ENCODE measurements at regions not wholly inside any gene's neighbourhood (a gene's known extent, or its start where the extent isn't known, plus 50 kb on each side); places are given as distances from the start of the nearest gene placed in this dataset.
A peak's percentile ranks its signal among the peaks of the same experiment; 100 is the strongest.
"Not testable (repeated sequence)": the region's sequence is repeated elsewhere in the genome, so short reads cannot be mapped to it uniquely, and the experiment has no call there.

DNA sequence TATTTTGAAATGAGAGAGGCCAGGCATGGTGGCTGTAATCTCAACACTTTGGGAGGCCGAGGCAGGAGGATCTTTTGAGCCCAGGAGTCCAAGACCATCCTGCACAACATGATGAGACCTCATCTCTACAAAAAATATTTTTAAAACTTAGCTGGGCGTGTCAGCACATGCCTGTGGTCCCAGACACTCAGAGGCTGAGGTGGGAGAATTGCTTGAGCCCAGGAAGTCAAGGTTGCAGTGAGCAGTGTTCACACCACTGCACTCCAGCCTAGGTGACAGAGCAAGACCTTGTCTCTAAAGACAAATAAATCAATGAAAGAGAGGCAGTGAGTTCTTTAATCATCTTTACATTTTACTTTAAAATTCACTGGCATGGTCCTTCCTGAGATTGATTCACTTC is 124.5 kb downstream of the DUSP6 start:
- DNase-seq (no peak), ATAC-seq (no peak)

DNA sequence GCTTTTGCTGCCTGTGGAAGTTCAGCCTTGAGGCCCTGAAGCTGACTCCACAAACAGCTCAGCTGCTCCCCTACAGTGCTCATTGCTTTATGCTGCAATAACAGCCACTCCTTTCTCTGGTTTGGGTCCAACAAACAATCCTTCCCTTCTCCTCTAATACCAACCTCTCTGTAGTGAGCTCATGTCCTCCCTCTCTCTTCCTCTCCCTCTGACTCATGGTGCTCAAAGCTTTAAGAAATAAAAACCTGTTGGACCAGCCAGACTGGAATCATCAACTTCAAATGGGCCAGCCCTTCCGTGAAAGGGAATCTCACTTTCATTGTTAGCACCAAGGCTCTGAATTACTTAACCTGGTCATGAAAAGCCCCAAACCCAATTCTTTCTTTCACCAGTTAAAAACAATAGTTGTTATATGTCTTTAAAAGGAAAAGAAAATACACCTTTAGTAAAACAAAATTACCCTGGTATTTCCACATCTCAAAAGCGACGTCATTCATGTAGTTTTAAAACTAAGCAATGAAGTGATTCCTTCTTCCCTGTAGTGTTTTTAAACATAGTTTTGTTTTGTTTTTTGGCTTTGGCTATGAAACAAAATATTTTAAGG is 126.4 kb downstream of the DUSP6 start:
- peak; percentile 70 for ATAC-seq
- DNase-seq = no peak

DNA sequence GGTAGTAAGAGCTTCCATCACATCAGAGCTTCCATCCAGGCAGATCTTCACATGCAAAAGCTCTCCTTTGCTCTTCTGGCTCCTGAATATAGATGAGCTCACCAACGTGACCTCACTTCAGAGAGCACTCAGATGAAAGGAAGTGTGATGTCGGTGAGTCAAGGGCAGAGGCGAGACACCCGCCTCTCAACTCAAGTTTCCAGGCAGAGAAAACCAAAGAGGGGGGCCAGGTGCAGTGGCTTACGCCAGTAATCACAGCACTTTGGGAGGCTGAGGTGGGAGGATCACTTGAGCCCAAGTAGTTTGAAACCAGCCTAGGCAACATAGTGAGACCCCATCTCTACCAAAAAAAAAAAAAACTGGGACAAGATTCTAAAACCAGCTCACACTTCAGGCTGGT is 126.9 kb downstream of the DUSP6 start:
- ATAC-seq = peak; percentile 97
- peak; percentile 72 for DNase-seq

DNA sequence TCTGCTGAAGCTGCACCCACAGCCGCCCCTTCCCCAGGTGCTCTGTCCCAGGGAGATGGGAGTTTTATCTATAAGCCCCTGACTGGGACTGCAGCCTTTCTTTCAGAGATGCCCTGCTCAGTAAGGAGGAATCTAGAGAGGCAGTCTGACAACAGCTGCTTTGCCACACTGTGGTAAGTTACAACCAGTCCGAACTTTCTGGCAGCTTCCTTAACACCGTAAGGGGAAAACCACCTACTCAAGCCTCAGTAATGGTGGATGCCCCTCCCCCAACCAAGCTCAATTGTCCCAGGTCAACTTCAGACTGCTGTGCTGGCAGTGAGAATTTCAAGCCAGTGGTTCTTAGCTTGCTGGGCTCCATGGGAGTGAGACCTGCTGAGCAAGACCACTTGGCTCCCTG is 129.7 kb downstream of the DUSP6 start:
- ATAC-seq, DNase-seq: not testable (repeated sequence)

DNA sequence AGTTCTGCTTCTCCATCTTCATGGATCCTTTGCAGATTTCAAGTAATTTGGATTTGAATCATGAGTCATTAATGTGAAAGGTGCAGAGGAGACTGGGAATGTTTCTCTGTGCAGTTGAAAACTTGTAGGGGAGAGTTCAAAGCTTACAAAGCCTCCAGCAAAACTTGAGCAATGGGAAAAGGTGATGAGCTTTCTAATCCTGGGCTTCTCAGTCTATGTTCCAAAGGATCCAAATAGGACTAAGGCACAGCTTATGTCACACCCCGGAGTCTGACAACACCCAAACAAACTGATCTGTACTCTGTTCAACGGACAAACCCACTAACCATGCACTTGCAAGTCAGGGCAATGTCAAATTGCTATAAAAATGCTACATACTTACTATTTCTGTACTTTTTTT is 134.8 kb downstream of the DUSP6 start:
- ATAC-seq = no peak
- DNase-seq = no peak

DNA sequence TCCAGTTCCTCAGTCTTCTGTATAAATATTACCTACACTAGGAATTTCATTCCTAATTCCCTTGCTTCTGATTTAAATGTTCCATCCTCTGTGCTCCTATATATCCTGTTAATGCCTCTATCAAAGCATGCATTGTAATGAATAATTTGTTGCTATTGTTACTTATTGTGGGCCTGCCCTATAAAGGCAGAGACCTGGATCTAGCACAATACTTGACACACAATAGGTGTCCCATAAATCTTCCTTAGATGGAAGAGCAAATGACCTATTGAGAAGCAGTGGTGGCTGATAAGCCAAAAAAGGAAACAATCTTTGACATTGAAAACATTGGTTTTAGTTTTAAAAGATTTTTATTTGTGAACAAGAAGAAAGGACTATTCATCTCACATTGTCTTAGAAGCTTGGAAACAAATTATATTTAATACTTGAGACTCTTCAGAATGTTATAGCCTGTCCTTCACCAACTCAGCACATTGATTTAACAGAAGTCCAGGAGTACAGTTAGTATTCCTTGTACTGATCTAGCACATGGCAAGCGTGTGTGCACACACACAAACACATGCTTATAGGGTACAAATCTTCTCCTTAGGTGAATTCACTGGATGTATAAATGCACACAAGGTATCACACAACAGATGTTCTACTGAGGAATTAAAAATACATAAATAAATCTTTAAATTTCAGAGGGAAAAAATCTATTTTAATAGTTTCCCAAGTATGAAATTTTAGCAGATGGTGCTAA is 135.9 kb downstream of the DUSP6 start:
- DNase-seq (no peak), ATAC-seq (no peak)

DNA sequence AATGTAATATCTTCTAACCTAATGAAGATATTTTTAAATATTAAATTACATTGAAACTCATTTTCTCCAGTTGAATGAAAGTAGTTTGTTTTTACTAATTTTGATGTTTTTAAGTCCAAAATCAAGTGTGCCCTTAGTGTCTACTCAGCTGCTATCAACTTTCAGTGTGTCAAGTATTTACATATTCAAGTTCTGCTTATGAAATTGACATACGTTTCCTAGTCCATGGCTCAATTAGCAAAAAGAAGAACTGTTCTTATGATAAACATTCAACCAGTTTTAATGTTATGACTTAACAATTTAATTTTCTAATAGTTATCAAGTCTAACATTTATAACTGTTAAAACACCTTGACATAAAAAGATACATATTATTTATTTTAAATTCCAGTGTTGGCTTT is 137.1 kb downstream of the DUSP6 start:
- no peak for ATAC-seq
- DNase-seq = no peak

DNA sequence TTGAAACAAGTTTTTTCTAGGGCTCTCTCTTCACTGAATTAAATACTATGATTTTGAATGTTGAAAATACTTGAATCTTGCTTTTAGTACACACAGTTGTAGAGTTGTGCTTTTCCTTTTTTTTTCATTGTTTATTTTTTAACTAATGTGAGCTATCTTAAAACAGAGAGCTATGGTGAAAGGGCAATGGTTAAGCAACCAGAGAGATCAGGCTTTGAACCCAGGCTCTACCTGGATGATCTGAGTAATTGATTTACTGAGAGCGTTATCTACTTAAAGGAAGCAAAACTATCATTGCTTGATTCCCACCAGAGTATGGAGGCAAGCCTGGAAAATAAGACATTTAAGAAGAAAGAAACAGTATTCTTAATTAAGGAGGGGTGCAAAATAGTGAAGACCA is 138.6 kb downstream of the DUSP6 start:
- ATAC-seq = no peak
- no peak for DNase-seq

DNA sequence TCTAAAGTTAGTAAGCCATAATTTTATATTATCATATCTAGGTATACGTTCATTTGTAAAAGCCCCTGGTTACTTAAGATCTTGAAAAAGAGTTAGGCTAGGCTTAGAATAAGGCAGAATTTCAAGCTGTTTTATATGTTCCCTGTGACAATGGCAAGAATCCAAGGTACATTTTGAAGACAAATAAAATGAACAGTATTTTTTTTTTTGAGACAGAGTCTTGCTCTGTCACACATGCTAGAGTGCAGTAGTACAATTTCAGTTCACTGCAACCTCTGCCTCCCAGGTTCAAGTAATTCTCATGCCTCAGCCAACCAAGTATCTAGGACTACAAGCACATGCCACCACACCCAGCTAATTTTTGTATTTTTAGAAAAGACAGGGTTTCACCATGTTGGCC is 139.2 kb downstream of the DUSP6 start:
- DNase-seq = no peak

DNA sequence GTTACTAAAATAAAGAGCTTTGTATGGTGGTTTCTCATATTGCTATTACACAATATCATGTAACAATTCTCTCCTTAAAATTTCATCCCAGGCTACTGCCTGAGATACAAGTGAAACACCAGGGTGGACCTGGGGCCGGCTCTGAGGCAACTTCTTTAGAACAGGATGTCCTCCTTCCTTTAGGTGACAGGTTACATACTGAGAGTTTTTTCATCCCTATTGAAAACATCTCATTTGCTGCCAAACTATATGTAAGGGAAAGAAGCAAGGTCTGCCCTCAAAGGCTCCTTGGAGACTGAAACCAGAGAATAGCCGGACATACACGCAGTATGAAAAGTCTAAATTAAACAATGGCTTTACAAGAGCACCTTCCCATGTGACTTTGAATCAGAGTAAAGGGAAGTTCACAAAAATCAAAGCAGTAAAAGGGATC is 139.9 kb downstream of the DUSP6 start:
- DNase-seq = no peak
- ATAC-seq = no peak

More for the DNA sequence above, 139.2 kb downstream of the DUSP6 start:
- ATAC-seq = no peak

DNA sequence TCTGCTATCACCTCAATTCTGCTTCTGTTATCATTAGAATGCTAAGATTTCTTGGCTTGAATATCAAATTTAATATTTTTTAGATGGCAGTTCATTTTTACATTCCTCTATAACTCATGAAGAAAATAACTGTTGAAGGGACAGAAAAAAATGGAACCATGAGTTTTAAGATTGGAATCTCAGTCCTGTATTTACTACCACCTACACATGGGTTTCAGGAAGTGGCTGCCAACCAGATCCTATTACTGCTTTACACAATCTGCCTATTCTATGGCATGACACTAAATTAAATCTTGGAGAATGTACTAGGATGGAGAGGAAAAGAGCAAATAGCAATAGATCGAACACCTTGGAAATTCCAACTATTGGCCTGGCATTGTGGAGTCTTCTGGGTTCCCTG is 140.8 kb downstream of the DUSP6 start:
- DNase-seq (no peak), ATAC-seq (no peak)

DNA sequence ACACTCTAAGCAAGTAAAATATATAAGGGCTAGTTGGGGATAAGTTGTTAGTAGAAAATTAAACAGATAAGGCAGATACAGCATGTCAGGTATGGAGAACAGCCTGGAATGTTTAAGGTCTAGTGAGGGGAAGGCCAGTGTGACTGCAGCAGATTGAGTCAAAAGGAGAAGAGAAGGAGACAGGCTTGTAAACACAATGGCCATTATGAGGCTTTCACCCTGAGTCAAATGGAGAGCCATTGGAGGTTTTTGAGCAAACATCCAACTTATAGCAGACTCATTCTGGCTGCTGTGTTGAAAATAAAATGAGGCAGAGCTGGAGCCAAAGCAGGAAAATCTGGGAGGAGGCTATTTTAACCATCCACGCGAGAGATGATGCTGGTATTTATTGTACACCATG is 142.0 kb downstream of the DUSP6 start:
- ATAC-seq = no peak
- DNase-seq = no peak

DNA sequence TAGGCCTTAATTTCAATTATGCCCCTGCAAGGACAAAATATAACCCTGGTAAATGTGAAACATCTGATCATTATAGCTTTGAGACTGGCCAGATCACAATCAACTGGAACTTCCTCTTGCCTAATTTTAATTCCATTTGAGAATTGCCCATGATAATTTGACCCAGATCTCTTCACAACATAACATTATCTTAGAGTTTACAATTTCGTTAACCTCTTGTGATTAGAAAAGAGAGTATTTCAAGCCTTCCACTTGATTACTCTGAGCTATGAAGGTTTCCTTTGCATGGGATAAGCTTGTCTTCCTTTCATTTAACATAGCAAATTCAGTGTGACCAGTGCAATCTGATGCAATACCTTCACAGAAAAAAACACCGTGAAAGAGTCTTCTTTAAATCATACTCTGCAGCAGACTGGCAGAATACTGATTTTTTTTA is 143.6 kb downstream of the DUSP6 start:
- DNase-seq = no peak
- ATAC-seq = no peak

DNA sequence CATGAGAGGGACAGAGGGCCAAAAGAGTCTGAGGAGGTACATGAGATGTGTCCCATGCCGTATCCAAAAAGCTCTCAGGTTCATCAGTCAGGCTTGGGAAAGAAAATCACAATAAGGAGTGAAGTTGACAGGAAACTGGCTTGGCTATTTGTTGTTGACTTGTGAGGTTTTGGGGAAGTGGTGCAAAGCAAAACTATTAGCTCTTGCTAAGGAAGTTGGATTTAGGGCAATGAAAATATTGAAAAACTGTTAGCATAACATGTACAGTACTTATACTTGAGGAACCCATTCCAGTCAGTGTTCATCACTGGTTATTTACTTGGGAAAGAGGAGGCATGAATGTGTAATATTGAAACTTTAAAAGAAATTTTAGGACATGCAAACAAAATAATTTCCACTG is 145.9 kb downstream of the DUSP6 start:
- no peak for DNase-seq
- no peak for ATAC-seq

DNA sequence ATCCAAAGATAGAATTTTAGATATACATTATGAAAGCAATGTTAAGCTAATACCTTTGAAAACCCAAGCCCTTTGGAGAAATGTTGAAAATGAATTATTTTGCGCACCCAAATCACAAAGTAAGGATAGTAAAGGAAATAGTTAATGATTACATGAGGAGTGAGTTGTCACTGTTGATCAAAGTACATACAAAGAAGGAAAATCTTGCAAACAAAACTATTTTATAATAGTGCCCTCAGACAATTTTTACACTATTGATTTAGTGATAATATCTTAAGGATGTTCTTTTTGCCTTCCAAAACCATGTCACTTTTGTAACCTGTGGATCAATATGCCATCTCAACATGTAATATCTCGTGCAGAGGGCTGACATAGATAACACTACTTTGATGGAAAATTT is 146.8 kb downstream of the DUSP6 start:
- DNase-seq (no peak), ATAC-seq (no peak)

DNA sequence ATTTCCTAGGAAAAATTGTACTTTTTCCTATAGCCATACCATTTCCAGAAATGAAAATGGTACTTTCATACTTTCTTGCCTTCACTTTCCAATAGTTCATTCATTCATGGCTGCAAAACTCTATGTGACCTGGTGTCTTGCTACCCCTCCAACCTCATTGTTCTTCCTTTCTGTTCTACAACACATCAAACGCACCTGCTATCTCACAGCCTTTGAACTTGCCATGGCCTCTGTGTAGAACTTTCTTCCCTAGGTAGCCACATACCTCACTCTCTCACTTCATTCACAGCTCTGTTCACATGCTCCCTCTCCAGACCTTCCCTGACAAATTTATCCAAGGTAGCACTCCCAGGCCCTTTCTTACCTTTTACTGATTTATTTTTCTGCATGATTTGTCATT is 149.2 kb downstream of the DUSP6 start:
- ATAC-seq (no peak), DNase-seq (no peak)

DNA sequence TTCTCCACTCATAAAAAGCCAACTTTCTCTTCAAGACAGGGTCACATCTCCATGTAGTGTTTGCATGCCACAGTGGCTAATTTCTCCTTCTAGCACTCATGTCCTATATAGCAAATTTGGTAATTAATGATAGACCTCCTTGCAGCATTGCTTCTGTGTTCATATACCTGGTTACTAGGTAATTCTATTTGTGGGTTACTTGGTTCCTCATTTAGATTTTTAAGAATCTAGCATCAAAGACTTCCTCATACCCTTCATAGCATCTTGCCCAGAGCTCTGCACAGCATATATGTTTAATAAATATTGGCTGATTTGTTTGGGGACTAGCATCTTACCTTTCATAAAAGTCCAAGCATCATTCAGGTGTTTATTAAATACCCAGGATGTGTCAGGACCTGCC is 152.1 kb downstream of the DUSP6 start:
- no peak for DNase-seq

DNA sequence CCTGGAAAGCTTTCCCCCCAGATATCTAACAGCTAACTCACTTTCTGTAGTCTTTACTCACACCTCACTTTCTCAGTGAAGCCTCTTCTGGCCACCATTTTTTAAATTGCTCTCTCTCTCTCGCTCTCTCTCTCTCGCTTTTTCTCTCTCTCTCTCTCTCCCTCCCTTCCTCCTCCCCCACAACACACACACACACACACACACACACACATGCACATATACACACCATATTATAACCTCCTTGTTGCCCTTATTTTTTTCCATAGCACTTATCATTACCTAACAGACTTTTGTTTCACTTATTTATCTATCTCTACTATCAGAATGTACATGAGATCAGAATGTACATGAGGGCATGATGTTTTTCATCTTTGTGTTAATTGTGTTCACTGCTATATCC is 156.8 kb downstream of the DUSP6 start:
- DNase-seq (no peak), ATAC-seq (no peak)

More for the DNA sequence above, 152.1 kb downstream of the DUSP6 start:
- ATAC-seq = no peak

DNA sequence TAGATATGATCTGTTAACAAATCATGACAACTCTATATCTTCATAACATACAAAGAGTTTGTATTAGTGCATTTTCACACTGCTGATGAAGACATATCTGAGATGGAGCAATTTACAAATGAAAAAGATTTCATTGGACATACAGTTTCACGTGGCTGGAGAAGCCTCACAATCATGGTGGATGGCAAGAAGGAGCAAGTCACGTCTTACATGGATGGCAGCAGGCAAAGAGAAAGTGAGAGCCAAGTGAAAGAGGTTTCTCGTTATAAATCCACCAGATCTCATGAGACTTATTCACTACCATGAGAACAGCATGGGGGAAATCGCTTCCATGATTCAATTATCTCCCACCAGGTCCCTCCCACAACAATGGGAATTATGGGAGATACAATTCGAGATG is 157.6 kb downstream of the DUSP6 start:
- DNase-seq (no peak), ATAC-seq (no peak)

DNA sequence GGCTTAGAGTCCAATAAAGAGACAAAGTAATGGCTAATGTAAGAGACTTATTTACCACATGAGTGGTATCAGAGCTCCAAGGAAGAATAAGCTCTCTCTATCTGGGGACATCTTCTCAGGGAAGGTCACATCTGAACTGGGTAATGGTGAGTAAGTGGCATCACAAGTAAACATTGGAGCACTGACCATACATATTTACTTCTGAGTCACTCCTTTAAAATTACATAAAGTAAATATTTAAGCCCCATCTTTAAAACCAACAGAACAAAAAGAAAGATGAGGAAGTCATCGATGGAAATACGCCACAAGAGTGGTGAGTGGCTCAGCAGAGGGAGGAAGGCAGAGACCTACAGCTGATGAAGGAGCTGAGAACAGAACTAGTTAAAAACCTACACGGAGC is 159.9 kb downstream of the DUSP6 start:
- ATAC-seq = no peak
- no peak for DNase-seq

DNA sequence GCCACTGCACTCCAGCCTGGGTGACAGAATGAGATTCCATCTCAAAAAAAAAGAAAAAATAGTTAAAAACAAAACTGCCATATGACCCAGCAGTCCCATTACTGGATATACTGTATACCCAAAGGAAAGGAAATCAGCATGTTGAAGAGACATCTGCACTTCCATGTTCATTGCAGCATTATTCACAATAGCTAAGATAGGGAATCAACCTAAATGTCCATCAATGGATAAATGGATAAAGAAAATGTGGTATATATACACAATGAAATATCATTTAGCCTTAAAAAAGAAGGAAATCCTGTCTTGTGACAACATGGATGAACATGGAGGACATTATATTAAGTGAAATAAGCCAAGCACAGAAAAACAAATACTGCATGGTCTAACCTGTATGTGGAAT is 160.7 kb downstream of the DUSP6 start:
- DNase-seq, ATAC-seq: not testable (repeated sequence)

DNA sequence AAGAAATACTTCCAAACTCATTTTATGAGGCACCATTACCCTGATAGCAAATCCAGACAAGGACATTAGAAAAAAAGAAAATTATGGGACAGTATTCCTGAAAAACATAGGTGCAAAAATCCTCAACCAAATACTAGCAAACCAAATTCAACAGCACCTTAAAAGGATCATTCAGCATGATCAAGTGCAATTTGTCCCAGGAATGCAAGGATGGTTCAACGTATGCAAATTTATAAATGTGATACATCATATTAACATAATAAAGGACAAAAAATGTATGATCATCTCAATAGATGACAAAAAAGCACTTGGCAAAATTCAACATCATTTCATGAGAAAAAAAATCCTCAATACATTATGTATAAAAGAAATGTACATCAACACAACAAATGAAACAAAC is 162.9 kb downstream of the DUSP6 start:
- ATAC-seq (no peak), DNase-seq (no peak)

DNA sequence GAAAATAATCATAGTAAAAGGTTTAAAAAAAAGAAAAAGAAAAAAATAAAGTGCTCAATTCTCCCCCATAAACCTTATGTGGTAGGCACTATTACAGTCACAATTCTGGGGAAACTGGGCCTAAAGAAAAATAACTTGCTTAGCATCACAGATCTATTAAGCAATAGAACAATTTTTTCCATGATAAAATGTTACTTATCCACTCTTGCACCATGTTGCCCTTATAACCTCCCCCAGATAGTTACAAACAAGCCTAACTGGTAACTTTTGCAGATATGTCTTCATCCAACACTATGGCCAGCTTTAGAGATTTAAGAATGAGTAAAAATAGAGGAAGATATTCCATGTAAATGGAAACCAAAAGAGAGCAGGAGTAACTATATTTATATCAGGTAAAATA is 164.8 kb downstream of the DUSP6 start:
- no peak for DNase-seq
- no peak for ATAC-seq

DNA sequence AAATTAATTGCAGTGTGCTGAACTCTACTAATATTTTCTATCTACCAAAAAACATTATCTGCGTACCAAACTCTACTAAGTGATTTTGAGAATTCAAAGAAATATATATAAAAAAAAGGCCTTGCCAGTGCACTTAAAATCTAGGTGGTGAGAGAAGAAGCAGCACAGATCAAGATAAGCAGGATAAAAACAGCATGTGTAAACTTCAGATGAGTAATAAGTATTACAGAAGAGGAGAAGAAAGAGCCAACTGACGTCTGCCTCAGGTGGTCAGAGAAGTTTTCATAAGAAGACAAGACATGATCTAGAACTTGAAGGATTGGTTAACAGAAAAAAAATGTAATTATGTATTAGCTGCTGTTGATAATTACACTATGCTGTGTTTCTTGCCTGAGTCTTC is 166.4 kb downstream of the DUSP6 start:
- ATAC-seq (no peak), DNase-seq (no peak)
